ENCODE measurements at regions not wholly inside any gene's neighbourhood (a gene's known extent, or its start where the extent isn't known, plus 50 kb on each side); places are given as distances from the start of the nearest gene placed in this dataset.

DNA sequence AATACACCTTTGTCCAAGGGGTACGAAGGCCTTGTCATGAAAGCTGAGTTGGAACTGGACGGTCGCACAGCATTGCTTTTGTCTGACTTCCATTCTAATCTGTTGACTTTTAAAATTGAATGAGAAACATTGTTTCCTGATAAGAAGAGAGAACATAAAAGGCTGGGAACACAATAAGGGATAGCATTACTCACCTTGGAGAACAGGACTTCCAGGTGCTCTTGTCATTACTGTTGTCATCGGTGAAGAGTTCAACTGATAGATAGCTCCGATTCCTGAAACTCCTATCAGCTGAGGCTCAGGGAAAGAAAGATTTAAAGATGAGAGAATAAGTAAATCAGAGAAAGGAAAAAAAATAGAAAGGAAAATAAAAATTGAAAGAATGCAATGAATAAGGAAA is 351.1 kb downstream of the KCNJ2 start:
- Histone ChIP-seq H3K27ac (ENCODE audit: low read length) (no peak overlapping the region), H3K36me3 (ENCODE audit: control insufficient read depth, insufficient read depth, low read length) (no peaks in the 10 kb centered on the region), H3K4me1 (ENCODE audit: control insufficient read depth, insufficient read depth, low read length) (no peaks in the 10 kb centered on the region), H3K27me3 (ENCODE audit: control insufficient read depth, insufficient read depth, low read length) (no peaks in the 10 kb centered on the region), H3K9me3 (ENCODE audit: control insufficient read depth, insufficient read depth, low read depth, low read length) (no peaks in the 10 kb centered on the region), H3K4me3 (ENCODE audit: low read depth in 2 of 2, low read length in 2 of 2) (no peak overlapping the region)
- TF ChIP-seq, protein P1, sequence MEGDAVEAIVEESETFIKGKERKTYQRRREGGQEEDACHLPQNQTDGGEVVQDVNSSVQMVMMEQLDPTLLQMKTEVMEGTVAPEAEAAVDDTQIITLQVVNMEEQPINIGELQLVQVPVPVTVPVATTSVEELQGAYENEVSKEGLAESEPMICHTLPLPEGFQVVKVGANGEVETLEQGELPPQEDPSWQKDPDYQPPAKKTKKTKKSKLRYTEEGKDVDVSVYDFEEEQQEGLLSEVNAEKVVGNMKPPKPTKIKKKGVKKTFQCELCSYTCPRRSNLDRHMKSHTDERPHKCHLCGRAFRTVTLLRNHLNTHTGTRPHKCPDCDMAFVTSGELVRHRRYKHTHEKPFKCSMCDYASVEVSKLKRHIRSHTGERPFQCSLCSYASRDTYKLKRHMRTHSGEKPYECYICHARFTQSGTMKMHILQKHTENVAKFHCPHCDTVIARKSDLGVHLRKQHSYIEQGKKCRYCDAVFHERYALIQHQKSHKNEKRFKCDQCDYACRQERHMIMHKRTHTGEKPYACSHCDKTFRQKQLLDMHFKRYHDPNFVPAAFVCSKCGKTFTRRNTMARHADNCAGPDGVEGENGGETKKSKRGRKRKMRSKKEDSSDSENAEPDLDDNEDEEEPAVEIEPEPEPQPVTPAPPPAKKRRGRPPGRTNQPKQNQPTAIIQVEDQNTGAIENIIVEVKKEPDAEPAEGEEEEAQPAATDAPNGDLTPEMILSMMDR (IDR thresholded peaks at IDR 0.05), result no peak
- TF ChIP-seq TCF7L2 (IDR thresholded peaks at IDR 0.05; ENCODE audit: low read depth, low read length) (no peak), POLR2AphosphoS5 (IDR thresholded peaks at IDR 0.05; ENCODE audit: low read depth, low read length) (no peak), SIN3A (IDR thresholded peaks at IDR 0.05; ENCODE audit: borderline replicate concordance, insufficient read depth, low read depth, low read length) (no peak)
- TF ChIP-seq, protein P2, sequence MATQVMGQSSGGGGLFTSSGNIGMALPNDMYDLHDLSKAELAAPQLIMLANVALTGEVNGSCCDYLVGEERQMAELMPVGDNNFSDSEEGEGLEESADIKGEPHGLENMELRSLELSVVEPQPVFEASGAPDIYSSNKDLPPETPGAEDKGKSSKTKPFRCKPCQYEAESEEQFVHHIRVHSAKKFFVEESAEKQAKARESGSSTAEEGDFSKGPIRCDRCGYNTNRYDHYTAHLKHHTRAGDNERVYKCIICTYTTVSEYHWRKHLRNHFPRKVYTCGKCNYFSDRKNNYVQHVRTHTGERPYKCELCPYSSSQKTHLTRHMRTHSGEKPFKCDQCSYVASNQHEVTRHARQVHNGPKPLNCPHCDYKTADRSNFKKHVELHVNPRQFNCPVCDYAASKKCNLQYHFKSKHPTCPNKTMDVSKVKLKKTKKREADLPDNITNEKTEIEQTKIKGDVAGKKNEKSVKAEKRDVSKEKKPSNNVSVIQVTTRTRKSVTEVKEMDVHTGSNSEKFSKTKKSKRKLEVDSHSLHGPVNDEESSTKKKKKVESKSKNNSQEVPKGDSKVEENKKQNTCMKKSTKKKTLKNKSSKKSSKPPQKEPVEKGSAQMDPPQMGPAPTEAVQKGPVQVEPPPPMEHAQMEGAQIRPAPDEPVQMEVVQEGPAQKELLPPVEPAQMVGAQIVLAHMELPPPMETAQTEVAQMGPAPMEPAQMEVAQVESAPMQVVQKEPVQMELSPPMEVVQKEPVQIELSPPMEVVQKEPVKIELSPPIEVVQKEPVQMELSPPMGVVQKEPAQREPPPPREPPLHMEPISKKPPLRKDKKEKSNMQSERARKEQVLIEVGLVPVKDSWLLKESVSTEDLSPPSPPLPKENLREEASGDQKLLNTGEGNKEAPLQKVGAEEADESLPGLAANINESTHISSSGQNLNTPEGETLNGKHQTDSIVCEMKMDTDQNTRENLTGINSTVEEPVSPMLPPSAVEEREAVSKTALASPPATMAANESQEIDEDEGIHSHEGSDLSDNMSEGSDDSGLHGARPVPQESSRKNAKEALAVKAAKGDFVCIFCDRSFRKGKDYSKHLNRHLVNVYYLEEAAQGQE (IDR thresholded peaks at IDR 0.05; ENCODE audit: insufficient read depth in 1 of 2, low read depth in 2 of 2, low read length in 1 of 2), result no peak
- ChIA-PET CTCF (no interaction called here), POLR2A (no interaction called here)
- ATAC-seq (no peak), DNase-seq (ENCODE audit: low read depth, low spot score) (no peak)
- BruUV-seq (replicated peaks), result no TSS peak
- intact Hi-C loops (cut with micrococcal nuclease; ENCODE audit: unreplicated experiment), result no loop called here
- in situ Hi-C loops (cut with HindIII; ENCODE audit: low pct_unique_long_range_greater_than_20kb, low sequenced_read_pairs), result no loop called here

DNA sequence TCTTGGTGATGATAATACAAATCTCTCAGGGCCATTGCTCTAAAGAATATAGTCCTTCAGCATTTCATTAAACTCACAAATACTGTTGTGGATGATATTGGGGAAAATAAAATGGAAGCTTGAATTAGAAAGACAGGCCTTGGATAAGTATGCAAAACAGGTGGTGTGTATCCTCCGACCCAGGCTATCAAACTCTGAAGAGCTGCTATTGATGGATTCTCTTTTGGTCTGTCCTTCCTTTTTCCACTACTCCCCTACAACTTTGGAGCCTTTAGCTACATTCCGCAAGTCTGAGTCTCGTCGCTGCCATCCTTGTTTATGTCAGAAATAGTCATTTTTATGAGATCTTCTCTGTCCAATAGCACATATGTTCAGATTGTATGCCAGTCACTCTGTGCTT is 351.6 kb downstream of the KCNJ2 start:
- Histone ChIP-seq H3K4me3 (ENCODE audit: low read depth in 2 of 2, low read length in 2 of 2) (no peak overlapping the region), H3K36me3 (ENCODE audit: control insufficient read depth, insufficient read depth, low read length) (no peaks in the 10 kb centered on the region), H3K27ac (ENCODE audit: low read length) (no peak overlapping the region), H3K27me3 (ENCODE audit: control insufficient read depth, insufficient read depth, low read length) (no peaks in the 10 kb centered on the region), H3K4me1 (ENCODE audit: control insufficient read depth, insufficient read depth, low read length) (no peaks in the 10 kb centered on the region), H3K9me3 (ENCODE audit: control insufficient read depth, insufficient read depth, low read depth, low read length) (no peaks in the 10 kb centered on the region)
- DNase-seq (ENCODE audit: low read depth, low spot score), result no peak
- ChIA-PET POLR2A (no interaction called here), CTCF (no interaction called here)
- no TSS peak for BruUV-seq (replicated peaks)
- in situ Hi-C loops (cut with HindIII; ENCODE audit: low pct_unique_long_range_greater_than_20kb, low sequenced_read_pairs) (no loop called here), intact Hi-C loops (cut with micrococcal nuclease; ENCODE audit: unreplicated experiment) (no loop called here)
- TF ChIP-seq, protein P1 (IDR thresholded peaks at IDR 0.05), result no peak
- TF ChIP-seq SIN3A (IDR thresholded peaks at IDR 0.05; ENCODE audit: borderline replicate concordance, insufficient read depth, low read depth, low read length) (no peak), POLR2AphosphoS5 (IDR thresholded peaks at IDR 0.05; ENCODE audit: low read depth, low read length) (no peak), TCF7L2 (IDR thresholded peaks at IDR 0.05; ENCODE audit: low read depth, low read length) (no peak)
- TF ChIP-seq, protein P2 (IDR thresholded peaks at IDR 0.05; ENCODE audit: insufficient read depth in 1 of 2, low read depth in 2 of 2, low read length in 1 of 2), result no peak
- ATAC-seq, result no peak

Measured in Panc1 (cell line).